OCI-LY7 (cell line): ENCODE measurements at regions not wholly inside any gene's neighbourhood (a gene's known extent, or its start where the extent isn't known, plus 50 kb on each side); places are given as distances from the start of the nearest gene placed in this dataset.
"Not testable (repeated sequence)": the region's sequence is repeated elsewhere in the genome, so short reads cannot be mapped to it uniquely, and the experiment has no call there.

Source experiments
- EZH2phosphoT487 ChIP-seq: fragments of 200-600 bp; sonication (generic); IDR thresholded peaks from 2 replicates; pipeline ENCODE4 v1.6.1; 2018; ENCODE audit warnings: low read depth, borderline replicate concordance, mild to moderate bottlenecking, mixed run types, antibody characterized with exemption, low read length, moderate library complexity, mixed read lengths
- TF ChIP-seq, protein P1 (sequence below): fragments of 200-600 bp; sonication (generic); conservative IDR thresholded peaks from 2 replicates; pipeline ENCODE4 v1.5.1; 2014; ENCODE audit warnings: mild to moderate bottlenecking, antibody characterized with exemption, low read length, moderate library complexity, mixed read lengths

- TF ChIP-seq, protein P1, sequence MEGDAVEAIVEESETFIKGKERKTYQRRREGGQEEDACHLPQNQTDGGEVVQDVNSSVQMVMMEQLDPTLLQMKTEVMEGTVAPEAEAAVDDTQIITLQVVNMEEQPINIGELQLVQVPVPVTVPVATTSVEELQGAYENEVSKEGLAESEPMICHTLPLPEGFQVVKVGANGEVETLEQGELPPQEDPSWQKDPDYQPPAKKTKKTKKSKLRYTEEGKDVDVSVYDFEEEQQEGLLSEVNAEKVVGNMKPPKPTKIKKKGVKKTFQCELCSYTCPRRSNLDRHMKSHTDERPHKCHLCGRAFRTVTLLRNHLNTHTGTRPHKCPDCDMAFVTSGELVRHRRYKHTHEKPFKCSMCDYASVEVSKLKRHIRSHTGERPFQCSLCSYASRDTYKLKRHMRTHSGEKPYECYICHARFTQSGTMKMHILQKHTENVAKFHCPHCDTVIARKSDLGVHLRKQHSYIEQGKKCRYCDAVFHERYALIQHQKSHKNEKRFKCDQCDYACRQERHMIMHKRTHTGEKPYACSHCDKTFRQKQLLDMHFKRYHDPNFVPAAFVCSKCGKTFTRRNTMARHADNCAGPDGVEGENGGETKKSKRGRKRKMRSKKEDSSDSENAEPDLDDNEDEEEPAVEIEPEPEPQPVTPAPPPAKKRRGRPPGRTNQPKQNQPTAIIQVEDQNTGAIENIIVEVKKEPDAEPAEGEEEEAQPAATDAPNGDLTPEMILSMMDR, result not testable (repeated sequence)
- not testable (repeated sequence) for TF ChIP-seq EZH2phosphoT487
Measured at GRCh38 chr1:228653057-228653456, 82.2 kb upstream of the RHOU start.
